RPMI8226 (cell line): ENCODE measurements at regions not wholly inside any gene's neighbourhood (a gene's known extent, or its start where the extent isn't known, plus 50 kb on each side); places are given as distances from the start of the nearest gene placed in this dataset.
A peak's percentile ranks its signal among the peaks of the same experiment; 100 is the strongest.

Source experiments
- DNase-seq: peaks from one replicate; pipeline ENCODE4 v3.0.0-alpha.2; 2015

GRCh38 chr5:171509467-171509866 is 90.0 kb downstream of the FGF18 start:
- no peak for DNase-seq

- DNase-seq, result no peak
Observed at GRCh38 chr5:171512397-171512796, 93.0 kb downstream of the FGF18 start.

- no peak for DNase-seq
Observed at GRCh38 chr5:171513591-171513990, 94.1 kb downstream of the FGF18 start.

- no peak for DNase-seq
Observed at GRCh38 chr5:171518916-171519315, 99.5 kb downstream of the FGF18 start.

GRCh38 chr5:171520300-171521174 is 101.1 kb downstream of the FGF18 start:
- no peak for DNase-seq

GRCh38 chr5:171521219-171521633 is 101.8 kb downstream of the FGF18 start:
- no peak for DNase-seq

GRCh38 chr5:171521679-171522078 is 102.2 kb downstream of the FGF18 start:
- DNase-seq, result no peak

GRCh38 chr5:171523781-171524180 is 104.3 kb downstream of the FGF18 start:
- DNase-seq, result no peak

- DNase-seq, result no peak
Observed at GRCh38 chr5:171524466-171524865, 105.0 kb downstream of the FGF18 start.

GRCh38 chr5:171525085-171525484 is 105.6 kb downstream of the FGF18 start:
- DNase-seq, result no peak

GRCh38 chr5:171528036-171528435 is 108.6 kb downstream of the FGF18 start:
- no peak for DNase-seq

- no peak for DNase-seq
Observed at GRCh38 chr5:171528865-171529614, 109.6 kb downstream of the FGF18 start.

- DNase-seq, result no peak
Observed at GRCh38 chr5:171531638-171532037, 112.2 kb downstream of the FGF18 start.

GRCh38 chr5:171533153-171533552 is 113.7 kb downstream of the FGF18 start:
- DNase-seq, result no peak

GRCh38 chr5:171534043-171534895 is 114.8 kb downstream of the FGF18 start:
- DNase-seq, result no peak

GRCh38 chr5:171535162-171535561 is 115.7 kb downstream of the FGF18 start:
- no peak for DNase-seq

- DNase-seq, result no peak
Observed at GRCh38 chr5:171537070-171537849, 117.8 kb downstream of the FGF18 start.

GRCh38 chr5:171537923-171538537 is 118.6 kb downstream of the FGF18 start:
- peak; percentile 25 for DNase-seq

- DNase-seq, result no peak
Observed at GRCh38 chr5:171538681-171539080, 119.2 kb downstream of the FGF18 start.

GRCh38 chr5:171540865-171541264 is 121.4 kb downstream of the FGF18 start:
- no peak for DNase-seq

GRCh38 chr5:171541341-171541776 is 121.9 kb downstream of the FGF18 start:
- no peak for DNase-seq
